Lower leg skin (tissue), 4 donors: ENCODE measurements at regions not wholly inside any gene's neighbourhood (a gene's known extent, or its start where the extent isn't known, plus 50 kb on each side); places are given as distances from the start of the nearest gene placed in this dataset.
"Not testable (repeated sequence)": the region's sequence is repeated elsewhere in the genome, so short reads cannot be mapped to it uniquely, and the experiment has no call there.

Experiments
- DNase-seq, 2 donors: peaks; one replicate each; pipeline ENCODE4 v3.0.0-alpha.2; 2019; ENCODE audit warnings: low spot score in 2 of 2
- H3K4me3 ChIP-seq: fragments of 200-600 bp; sonication (generic); 2 replicates; pipeline ENCODE4 v1.5.1; 2017; ENCODE audit warnings: mild to moderate bottlenecking, low read depth; ENCODE audit not compliant: poor library complexity, severe bottlenecking
- CTCF ChIP-seq, 3 donors: fragments of 450-650 bp; IDR thresholded peaks; one replicate each; pipeline ENCODE4 v1.5.1; 2016; ENCODE audit warnings: antibody characterized with exemption in 3 of 3, mild to moderate bottlenecking in 3 of 3, moderate library complexity in 2 of 3
- POLR2A ChIP-seq, 2 donors: fragments of 450-650 bp; IDR thresholded peaks; one replicate each; pipeline ENCODE4 v1.6.1; 2016 to 2017; ENCODE audit warnings: antibody characterized with exemption in 2 of 2, mild to moderate bottlenecking in 1 of 2, moderate library complexity in 1 of 2
- WGBS, 2 donors: methylation state at CpG; one replicate each; pipeline ENCODE4 v1.1.5; 2018; 5-methylcytosine and 5-hydroxymethylcytosine counted together
- intact Hi-C: fragments of 100-400 bp; cut with DNase I; formaldehyde crosslinking; loops from one replicate; pipeline ENCODE4 v1.15.0; 2023; ENCODE audit warnings: low total_unique reads

- DNase-seq = no peak
- WGBS, 2 donors = 88 to 92% methylated on average over 8 of the region's 8 CpGs
- intact Hi-C loops = no loop called here
- H3K4me3 ChIP-seq = no peak overlapping the region
- no peak for TF ChIP-seq CTCF (IDR thresholded peaks at IDR 0.05)
- no peak for TF ChIP-seq POLR2A (IDR thresholded peaks at IDR 0.05)
Observed at GRCh38 chr12:129994634-129995033, 90.8 kb upstream of the TMEM132D start.

GRCh38 chr12:129997239-129997638 is 93.4 kb upstream of the TMEM132D start:
- intact Hi-C loops = no loop called here
- no peak for DNase-seq
- TF ChIP-seq POLR2A (IDR thresholded peaks at IDR 0.05) = no peak
- TF ChIP-seq CTCF (IDR thresholded peaks at IDR 0.05) = no peak
- H3K4me3 ChIP-seq = no peak overlapping the region
- 30 to 31% methylated on average over 5 of the region's 5 CpGs for whole genome bisulfite sequencing, 2 donors

GRCh38 chr12:130004310-130004877 is 100.6 kb upstream of the TMEM132D start:
- 80 to 84% methylated on average over 4 of the region's 4 CpGs for WGBS, 2 donors
- DNase-seq, intact Hi-C loops, H3K4me3 ChIP-seq: not testable (repeated sequence)

- no peak for TF ChIP-seq POLR2A (IDR thresholded peaks at IDR 0.05)
- TF ChIP-seq CTCF (IDR thresholded peaks at IDR 0.05) = no peak
- intact Hi-C loops = no loop called here
Observed at GRCh38 chr12:130007771-130008170, 103.9 kb upstream of the TMEM132D start.

GRCh38 chr12:130008241-130008640 is 104.4 kb upstream of the TMEM132D start:
- H3K4me3 ChIP-seq = no peak overlapping the region
- DNase-seq = no peak
- WGBS, 2 donors = 62 to 66% methylated on average over 10 of the region's 10 CpGs
- no peak for TF ChIP-seq CTCF (IDR thresholded peaks at IDR 0.05)
- intact Hi-C loops = no loop called here

More at GRCh38 chr12:130007771-130008170, 103.9 kb upstream of the TMEM132D start:
- H3K4me3 ChIP-seq = no peak overlapping the region
- DNase-seq = no peak
- WGBS, 2 donors = 83 to 86% methylated on average over 14 to 15 of the region's 15 CpGs

GRCh38 chr12:130009961-130010360 is 106.1 kb upstream of the TMEM132D start:
- H3K4me3 ChIP-seq = no peak overlapping the region
- no peak for TF ChIP-seq POLR2A (IDR thresholded peaks at IDR 0.05)
- no peak for TF ChIP-seq CTCF (IDR thresholded peaks at IDR 0.05)
- no peak for DNase-seq
- intact Hi-C loops = no loop called here
- 59 to 73% methylated on average over 16 of the region's 16 CpGs for WGBS, 2 donors
